Astrocyte of the spinal cord (primary cell): ENCODE measurements at regions not wholly inside any gene's neighbourhood (a gene's known extent, or its start where the extent isn't known, plus 50 kb on each side); places are given as distances from the start of the nearest gene placed in this dataset.

Source experiments
- DNase-seq: peaks from one replicate; pipeline ENCODE4 v3.0.0; 2011; ENCODE audit warnings: low read depth, low spot score
- H3K4me3 ChIP-seq: 2 replicates; pipeline ENCODE4 v1.5.1; 2011; ENCODE audit warnings: low read depth, mild to moderate bottlenecking, low read length, moderate library complexity
- CTCF ChIP-seq: IDR thresholded peaks from 2 replicates; pipeline ENCODE4 v1.5.1; 2012; ENCODE audit warnings: low read depth, mild to moderate bottlenecking, low read length, inconsistent platforms
- in situ Hi-C: cut with HindIII; loops from 2 replicates; pipeline ENCODE4 v1.10.0; 2017; ENCODE audit warnings: low sequenced_read_pairs

DNA sequence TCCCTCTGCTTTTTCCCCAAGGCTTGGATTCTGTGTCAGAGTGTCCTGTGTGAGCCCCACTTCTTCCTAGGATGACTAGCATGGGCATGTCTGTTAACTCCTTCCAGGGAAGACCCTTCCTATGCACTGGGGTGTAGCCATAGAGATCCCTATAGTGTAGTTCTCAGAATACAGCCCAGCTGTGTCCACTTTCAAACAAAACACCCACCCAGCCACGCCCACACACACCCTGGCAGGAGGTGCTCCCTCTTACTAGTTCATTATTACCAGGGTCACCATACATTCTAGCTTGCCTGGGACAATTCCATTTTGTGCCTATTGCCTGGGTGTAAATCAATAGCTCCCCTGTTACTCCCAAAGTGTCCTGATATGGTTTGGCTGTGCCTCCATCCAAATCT lies 195.6 kb downstream of the MYCN start:
- in situ Hi-C loops: no loop called here

DNA sequence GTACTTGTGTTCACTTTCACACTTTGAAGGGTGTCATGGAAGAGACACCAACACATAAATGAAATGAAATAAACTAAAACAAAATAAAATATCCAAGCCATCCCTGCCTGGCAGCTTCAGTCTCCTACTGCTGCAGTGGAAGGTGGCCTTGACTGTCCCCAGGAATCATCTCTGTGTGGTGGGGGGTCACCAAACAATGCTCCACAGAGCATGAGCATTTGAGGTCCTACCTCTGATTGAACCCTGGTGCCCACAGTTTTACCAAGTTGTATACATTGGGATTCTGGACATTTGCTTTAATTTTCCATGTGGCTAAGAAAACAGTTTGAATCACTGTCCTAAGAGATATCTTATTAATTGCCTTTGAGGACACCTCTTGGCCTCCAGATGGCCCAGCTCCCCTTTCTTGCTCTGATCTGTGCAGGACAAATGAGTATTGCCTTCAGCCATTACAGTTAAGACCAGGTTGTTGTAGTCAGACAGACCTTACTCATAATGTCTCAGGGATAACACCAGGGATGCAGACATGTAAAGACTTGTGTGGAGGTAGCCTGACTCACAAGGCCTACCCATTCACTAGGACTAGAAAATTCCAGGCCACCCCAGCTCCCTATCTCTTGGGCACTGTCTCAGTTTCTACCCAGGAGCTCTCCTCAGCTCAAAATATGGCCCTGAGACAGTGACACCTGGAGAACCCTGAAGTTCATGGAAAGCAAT lies 195.0 kb downstream of the MYCN start:
- TF ChIP-seq CTCF: no peak
- DNase-seq: no peak
- in situ Hi-C loops: no loop called here
- no peak overlapping the region for H3K4me3 ChIP-seq

More for the DNA sequence above, 195.6 kb downstream of the MYCN start:
- no peak overlapping the region for H3K4me3 ChIP-seq
- no peak for TF ChIP-seq CTCF
- no peak for DNase-seq

- in situ Hi-C loops: no loop called here
- H3K4me3 ChIP-seq: no peak overlapping the region
- no peak for DNase-seq
- no peak for TF ChIP-seq CTCF
These were observed 194.3 kb downstream of the MYCN start for GRCh38 chr2:16134436-16135165.

DNA sequence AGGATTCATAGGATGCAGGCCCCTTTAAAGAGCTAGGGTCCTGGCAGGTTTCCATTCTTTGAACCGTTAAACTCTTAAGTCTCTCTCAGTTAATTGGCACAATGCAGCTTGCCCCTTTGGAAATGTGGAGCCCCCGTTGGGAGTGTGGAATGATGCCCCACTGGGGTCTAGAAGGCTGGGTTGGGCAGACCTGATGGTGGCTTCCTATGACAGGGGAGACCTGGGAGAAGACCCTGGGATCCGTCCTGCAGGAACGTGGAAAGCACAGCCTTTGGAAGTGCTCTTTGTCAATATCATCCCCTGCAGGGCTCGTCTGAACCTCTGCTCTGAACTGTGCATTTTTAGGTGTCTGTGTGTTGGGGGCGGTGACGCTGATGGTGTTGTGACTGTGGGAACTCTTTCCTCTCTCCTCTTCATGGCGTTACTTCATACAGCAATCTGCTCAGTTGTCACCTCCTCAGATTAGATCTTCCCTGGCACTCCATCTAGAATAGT lies 190.6 kb downstream of the MYCN start:
- in situ Hi-C loops: no loop called here
- TF ChIP-seq CTCF: no peak
- no peak for DNase-seq
- H3K4me3 ChIP-seq: no peak overlapping the region

DNA sequence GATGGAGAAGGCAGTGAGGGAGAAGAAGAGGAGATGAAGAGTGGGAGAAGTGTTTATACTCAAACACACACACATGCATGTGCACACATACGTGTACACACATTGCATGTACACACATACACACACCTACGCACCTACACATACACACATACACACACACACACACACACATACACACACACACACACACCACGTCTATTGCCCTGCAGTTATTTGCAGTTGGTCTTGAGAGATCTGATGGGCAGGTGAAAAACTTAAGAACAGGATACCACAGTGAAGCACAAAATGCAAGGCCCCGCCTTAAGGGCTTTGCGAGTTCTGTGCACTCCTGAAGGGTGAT lies 190.2 kb downstream of the MYCN start:
- no peak for TF ChIP-seq CTCF
- DNase-seq: no peak
- no peak overlapping the region for H3K4me3 ChIP-seq
- in situ Hi-C loops: no loop called here

DNA sequence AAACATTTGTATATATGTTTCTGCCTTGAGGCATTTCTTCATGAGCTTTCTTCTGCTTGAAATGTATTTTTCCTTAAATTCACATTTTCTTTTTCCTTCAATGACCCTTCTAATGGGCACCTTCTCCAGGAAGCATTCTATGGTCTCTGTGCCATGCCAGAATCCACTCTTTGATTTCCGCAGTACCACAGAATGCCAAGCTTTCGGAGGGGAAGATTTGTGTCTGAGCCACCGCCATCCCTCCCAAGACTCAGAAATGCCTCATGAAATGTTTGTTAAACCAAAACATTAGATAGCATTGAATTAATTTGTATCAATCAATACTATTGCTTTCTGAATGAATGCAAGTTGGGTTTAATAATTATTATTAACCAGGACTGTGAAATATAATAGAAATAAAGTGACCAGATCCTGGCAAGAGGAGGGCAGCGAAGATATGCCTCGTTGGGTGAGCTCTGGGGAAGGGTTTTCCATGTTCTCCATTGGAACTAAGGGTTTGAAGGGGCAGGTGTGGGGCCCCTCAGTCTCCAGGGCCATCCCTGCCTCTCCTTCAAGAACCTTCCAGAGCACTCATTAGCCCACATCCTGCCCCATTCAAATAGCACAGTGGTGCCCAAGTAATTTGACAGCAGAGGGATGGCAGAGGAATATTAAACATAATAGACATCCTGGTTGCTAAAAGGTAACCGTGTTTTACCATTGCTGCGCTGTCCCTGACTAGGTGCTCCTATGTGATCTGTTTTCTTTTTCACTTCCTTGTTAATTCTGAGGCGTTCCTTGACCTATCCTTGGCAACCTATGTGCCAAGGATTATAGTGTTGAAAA lies 189.6 kb downstream of the MYCN start:
- in situ Hi-C loops: no loop called here
- H3K4me3 ChIP-seq: no peak overlapping the region
- DNase-seq: no peak
- no peak for TF ChIP-seq CTCF
